Activated CD4-positive, alpha-beta T cell treated with anti-CD3 and anti-CD28 coated beads, Interleukin-2, amount 50 U/mL, for 4 hours (primary cell): ENCODE measurements at regions not wholly inside any gene's neighbourhood (a gene's known extent, or its start where the extent isn't known, plus 50 kb on each side); places are given as distances from the start of the nearest gene placed in this dataset.

ENCODE experiments used
- DNase-seq, 2 experiments: peaks; one replicate each; pipeline ENCODE4 v3.0.0-alpha.2; 2020

GRCh38 chr15:95957861-95958260 is 372.6 kb upstream of the NR2F2 start:
- DNase-seq, result no peak

GRCh38 chr15:95958382-95958781 is 372.1 kb upstream of the NR2F2 start:
- DNase-seq, result no peak

GRCh38 chr15:95968856-95969255 is 361.6 kb upstream of the NR2F2 start:
- DNase-seq, result no peak

- no peak for DNase-seq
Observed at GRCh38 chr15:95970326-95970725, 360.2 kb upstream of the NR2F2 start.

- no peak for DNase-seq
Observed at GRCh38 chr15:95972041-95972553, 358.4 kb upstream of the NR2F2 start.

GRCh38 chr15:95972812-95973211 is 357.7 kb upstream of the NR2F2 start:
- no peak for DNase-seq

- no peak for DNase-seq
Observed at GRCh38 chr15:95973566-95974256, 356.8 kb upstream of the NR2F2 start.

- no peak for DNase-seq
Observed at GRCh38 chr15:95975212-95975611, 355.3 kb upstream of the NR2F2 start.

GRCh38 chr15:95979286-95979685 is 351.2 kb upstream of the NR2F2 start:
- no peak for DNase-seq

GRCh38 chr15:95981209-95981608 is 349.3 kb upstream of the NR2F2 start:
- no peak for DNase-seq

GRCh38 chr15:95987299-95987698 is 343.2 kb upstream of the NR2F2 start:
- no peak for DNase-seq

- DNase-seq, result no peak
Observed at GRCh38 chr15:95987886-95988573, 342.5 kb upstream of the NR2F2 start.

- no peak for DNase-seq
Observed at GRCh38 chr15:95988574-95988887, 342.0 kb upstream of the NR2F2 start.

- DNase-seq, result no peak
Observed at GRCh38 chr15:95989392-95989791, 341.1 kb upstream of the NR2F2 start.

GRCh38 chr15:95990833-95991232 is 339.7 kb upstream of the NR2F2 start:
- no peak for DNase-seq

- DNase-seq, result no peak
Observed at GRCh38 chr15:95994418-95994817, 336.1 kb upstream of the NR2F2 start.

GRCh38 chr15:95995375-95996168 is 334.9 kb upstream of the NR2F2 start:
- no peak for DNase-seq

- DNase-seq, result no peak
Observed at GRCh38 chr15:95996494-95996893, 334.0 kb upstream of the NR2F2 start.

- DNase-seq, result no peak
Observed at GRCh38 chr15:95998935-95999334, 331.6 kb upstream of the NR2F2 start.

GRCh38 chr15:96002890-96003859 is 327.3 kb upstream of the NR2F2 start:
- DNase-seq, result no peak

- no peak for DNase-seq
Observed at GRCh38 chr15:96005906-96006305, 324.6 kb upstream of the NR2F2 start.

GRCh38 chr15:96011136-96011535 is 319.4 kb upstream of the NR2F2 start:
- DNase-seq, result no peak

- DNase-seq, result no peak
Observed at GRCh38 chr15:96014939-96015338, 315.6 kb upstream of the NR2F2 start.
